NT2/D1 (cell line): ENCODE measurements at regions not wholly inside any gene's neighbourhood (a gene's known extent, or its start where the extent isn't known, plus 50 kb on each side); places are given as distances from the start of the nearest gene placed in this dataset.

Source experiments
- YY1 ChIP-seq: IDR thresholded peaks from 2 replicates; pipeline ENCODE4 v1.6.1; 2011; ENCODE audit not compliant: insufficient read length, insufficient read depth
- ZNF274 ChIP-seq: IDR thresholded peaks from 2 replicates; pipeline ENCODE4 v1.6.1; 2011; ENCODE audit warnings: mild to moderate bottlenecking, low read depth, low read length

GRCh38 chr9:103335461-103335860 lies 340.3 kb downstream of the CYLC2 start:
- TF ChIP-seq ZNF274 (no peak), YY1 (no peak)
